Colonic mucosa (tissue), 4 donors: ENCODE measurements at regions not wholly inside any gene's neighbourhood (a gene's known extent, or its start where the extent isn't known, plus 50 kb on each side); places are given as distances from the start of the nearest gene placed in this dataset.

Experiments
- DNase-seq: peaks from one replicate; pipeline ENCODE4 v3.0.0-alpha.2; 2020
- H3K27ac ChIP-seq: fragments of 200-600 bp; one replicate; pipeline ENCODE4 v1.8.0; 2021
- H3K27me3 ChIP-seq: fragments of 200-600 bp; one replicate; pipeline ENCODE4 v1.8.0; 2021
- H3K36me3 ChIP-seq: fragments of 200-600 bp; one replicate; pipeline ENCODE4 v1.8.0; 2021
- H3K4me1 ChIP-seq: fragments of 200-600 bp; one replicate; pipeline ENCODE4 v1.8.0; 2021; ENCODE audit warnings: mild to moderate bottlenecking
- H3K4me3 ChIP-seq: fragments of 200-600 bp; one replicate; pipeline ENCODE4 v1.8.0; 2021
- H3K9ac ChIP-seq, 2 donors: one replicate each; pipeline ENCODE4 v1.7.0; 2013; ENCODE audit warnings: control low read depth in 2 of 2, low read depth in 2 of 2, low read length in 2 of 2
- H3K9me3 ChIP-seq: fragments of 200-600 bp; one replicate; pipeline ENCODE4 v1.8.0; 2021
- intact Hi-C: fragments of 100-400 bp; cut with DNase I; formaldehyde crosslinking; loops from one replicate; pipeline ENCODE4 v1.14.1; 2022
- TF ChIP-seq, protein P1 (sequence below): fragments of 200-600 bp; IDR thresholded peaks from one replicate; pipeline ENCODE4 v1.8.0; 2022; ENCODE audit warnings: antibody characterized with exemption, mild to moderate bottlenecking
- donor health status: healthy.
- donor health status: DM: no; HTN: no; CAD: no.
- donor health status: DM: no; HTN: no; CAD: no.

DNA sequence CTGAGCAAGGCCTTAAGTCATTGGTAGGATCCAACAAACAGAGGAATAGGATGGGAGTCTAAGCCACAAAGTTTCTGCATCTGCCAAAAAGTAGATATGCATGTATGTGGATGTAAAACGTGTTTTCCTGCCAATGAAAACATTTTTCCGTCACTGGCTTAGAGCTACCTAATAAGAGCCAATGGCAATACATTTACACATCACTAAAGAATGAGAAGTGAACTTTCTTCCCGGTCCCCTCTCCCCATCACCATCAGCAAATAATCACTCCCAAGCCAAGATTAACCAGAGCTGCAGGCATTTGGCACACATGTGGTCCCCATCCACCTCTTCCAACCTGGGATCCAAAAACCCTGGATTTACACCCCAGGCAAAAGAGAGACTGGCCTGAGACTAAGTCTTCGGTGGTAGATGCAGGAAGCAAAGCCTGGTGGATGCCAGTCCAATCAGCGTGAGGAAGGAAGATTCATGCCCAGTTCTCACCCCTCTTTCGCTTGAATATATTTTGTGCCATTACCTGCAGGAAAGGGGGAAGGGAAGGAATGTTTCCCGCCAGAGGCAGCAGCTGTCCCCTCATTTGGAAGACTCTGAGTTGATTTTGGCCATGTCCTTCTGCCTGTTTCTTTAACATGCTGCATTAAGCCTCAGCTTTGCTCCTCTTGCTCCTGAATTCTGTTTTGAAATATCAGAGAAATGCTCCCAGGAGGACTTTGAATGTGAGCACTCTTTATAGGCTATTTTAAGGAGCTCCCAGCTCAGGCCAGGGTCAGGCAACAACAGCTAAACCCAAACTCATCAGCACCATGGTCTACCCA is 131.4 kb downstream of the CHIC2 start:
- TF ChIP-seq, protein P1, sequence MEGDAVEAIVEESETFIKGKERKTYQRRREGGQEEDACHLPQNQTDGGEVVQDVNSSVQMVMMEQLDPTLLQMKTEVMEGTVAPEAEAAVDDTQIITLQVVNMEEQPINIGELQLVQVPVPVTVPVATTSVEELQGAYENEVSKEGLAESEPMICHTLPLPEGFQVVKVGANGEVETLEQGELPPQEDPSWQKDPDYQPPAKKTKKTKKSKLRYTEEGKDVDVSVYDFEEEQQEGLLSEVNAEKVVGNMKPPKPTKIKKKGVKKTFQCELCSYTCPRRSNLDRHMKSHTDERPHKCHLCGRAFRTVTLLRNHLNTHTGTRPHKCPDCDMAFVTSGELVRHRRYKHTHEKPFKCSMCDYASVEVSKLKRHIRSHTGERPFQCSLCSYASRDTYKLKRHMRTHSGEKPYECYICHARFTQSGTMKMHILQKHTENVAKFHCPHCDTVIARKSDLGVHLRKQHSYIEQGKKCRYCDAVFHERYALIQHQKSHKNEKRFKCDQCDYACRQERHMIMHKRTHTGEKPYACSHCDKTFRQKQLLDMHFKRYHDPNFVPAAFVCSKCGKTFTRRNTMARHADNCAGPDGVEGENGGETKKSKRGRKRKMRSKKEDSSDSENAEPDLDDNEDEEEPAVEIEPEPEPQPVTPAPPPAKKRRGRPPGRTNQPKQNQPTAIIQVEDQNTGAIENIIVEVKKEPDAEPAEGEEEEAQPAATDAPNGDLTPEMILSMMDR = no peak
- no peaks in the 10 kb centered on the region for H3K27me3 ChIP-seq
- H3K27ac ChIP-seq = no peak overlapping the region
- H3K36me3 ChIP-seq = no peaks in the 10 kb centered on the region
- H3K9ac ChIP-seq = no peak overlapping the region
- no peaks in the 10 kb centered on the region for H3K4me1 ChIP-seq
- intact Hi-C loops = no loop called here
- DNase-seq = no peak
- no peak overlapping the region for H3K4me3 ChIP-seq
- no peaks in the 10 kb centered on the region for H3K9me3 ChIP-seq

DNA sequence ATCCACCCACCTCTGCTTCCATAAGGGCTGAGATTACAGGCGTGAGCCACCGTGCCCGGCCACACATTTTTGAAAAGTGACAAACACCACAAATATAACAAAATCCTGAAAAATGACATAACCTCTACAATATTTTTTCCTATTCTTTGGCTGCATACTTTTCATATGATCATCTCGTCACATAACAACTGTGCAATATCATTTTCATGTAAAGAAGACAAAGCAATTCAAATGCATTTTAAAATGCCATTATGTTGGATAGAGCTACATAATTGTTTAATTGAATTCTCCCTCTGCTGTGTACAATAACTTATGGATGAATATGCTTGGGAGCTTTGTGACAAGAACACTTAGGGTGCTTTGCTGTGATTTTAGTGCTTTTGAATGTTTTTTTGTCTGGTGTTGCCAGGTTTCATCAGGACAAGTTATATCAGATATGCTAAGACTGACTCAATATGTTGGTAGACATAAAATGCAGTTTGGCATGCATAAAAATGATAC is 132.9 kb downstream of the CHIC2 start:
- Histone ChIP-seq H3K27ac (no peak overlapping the region), H3K36me3 (no peaks in the 10 kb centered on the region), H3K27me3 (no peaks in the 10 kb centered on the region), H3K9me3 (no peaks in the 10 kb centered on the region), H3K9ac (no peak overlapping the region), H3K4me1 (no peaks in the 10 kb centered on the region), H3K4me3 (no peak overlapping the region)
- intact Hi-C loops = loop anchor here (2.0 kb wide), 1 partner anchor 287 kb away; no protein-coding TSS in a partner anchor
- DNase-seq = no peak
- TF ChIP-seq, protein P1 = no peak

DNA sequence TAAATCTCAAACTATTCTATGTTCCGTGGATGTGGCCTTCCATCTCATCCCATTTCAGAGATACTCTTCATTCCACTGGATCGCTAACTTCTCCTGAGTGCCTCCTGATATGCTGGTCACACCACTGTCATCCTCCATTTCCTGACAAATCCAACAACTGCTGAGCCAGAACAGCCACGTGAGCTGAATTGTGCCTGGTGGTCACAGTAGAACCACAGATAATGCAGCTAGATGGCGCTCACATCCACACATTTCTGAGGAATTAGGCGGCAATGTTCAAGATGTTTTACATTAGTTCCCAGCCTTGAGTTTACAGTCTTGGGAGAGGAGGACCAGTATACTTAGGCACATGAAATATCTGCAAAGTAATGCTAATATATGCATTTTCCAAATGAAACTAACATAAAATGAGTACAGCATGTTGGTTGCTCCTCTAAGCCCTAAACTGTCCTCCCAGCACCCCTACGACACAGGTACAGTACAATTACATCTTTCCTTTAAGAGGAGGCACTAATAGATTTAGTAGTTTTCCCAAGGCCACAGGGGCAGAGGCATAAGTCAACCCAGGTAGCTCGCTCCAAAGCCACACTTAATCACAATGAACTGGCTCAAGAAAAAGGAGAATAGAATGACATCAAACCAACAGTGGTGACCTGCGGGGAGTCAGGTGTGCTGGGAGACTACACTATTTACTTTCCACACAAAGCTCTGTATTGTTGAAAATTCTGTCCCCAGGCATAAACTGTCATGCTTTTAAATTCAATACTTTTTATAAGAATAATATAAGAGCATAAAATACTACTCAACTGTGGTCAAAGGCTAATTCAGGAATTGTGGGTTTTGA is 134.2 kb downstream of the CHIC2 start:
- intact Hi-C loops = loop anchor here (2.0 to 10.0 kb wide), 3 partner anchors 289 to 735 kb away; no protein-coding TSS in a partner anchor
- TF ChIP-seq, protein P1 = peak; percentile 66
- DNase-seq = peak; percentile 71
- Histone ChIP-seq H3K27ac (no peak overlapping the region), H3K9me3 (no peaks in the 10 kb centered on the region), H3K4me1 (no peaks in the 10 kb centered on the region), H3K27me3 (no peaks in the 10 kb centered on the region), H3K36me3 (no peaks in the 10 kb centered on the region), H3K9ac (no peak overlapping the region), H3K4me3 (no peak overlapping the region)

DNA sequence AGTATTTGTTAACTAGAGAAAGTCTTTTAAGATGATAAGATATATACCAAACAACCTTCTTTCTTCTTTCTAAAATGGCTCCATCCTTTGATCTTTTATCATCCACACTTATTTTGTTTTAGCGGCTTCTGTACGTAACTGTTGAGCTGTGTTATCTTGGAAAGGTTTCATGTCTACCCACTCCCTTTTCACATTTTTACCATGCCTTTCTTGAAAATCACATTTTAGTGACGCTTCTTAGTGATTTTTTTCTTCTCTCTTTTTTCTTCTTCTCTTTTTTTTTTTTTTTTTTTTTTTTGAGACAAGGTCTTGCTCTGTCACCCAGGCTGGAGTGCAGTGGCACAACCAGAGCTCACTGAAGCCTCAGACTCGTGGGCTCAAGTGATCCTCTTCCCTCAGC is 135.1 kb downstream of the CHIC2 start:
- Histone ChIP-seq H3K27me3 (no peaks in the 10 kb centered on the region), H3K4me3 (no peak overlapping the region), H3K9ac (no peak overlapping the region), H3K27ac (no peak overlapping the region), H3K36me3 (no peaks in the 10 kb centered on the region), H3K4me1 (no peaks in the 10 kb centered on the region), H3K9me3 (no peaks in the 10 kb centered on the region)
- intact Hi-C loops = loop anchor here (5.0 to 10.0 kb wide), 2 partner anchors 303 to 735 kb away; no protein-coding TSS in a partner anchor
- no peak for DNase-seq
- TF ChIP-seq, protein P1 = no peak

DNA sequence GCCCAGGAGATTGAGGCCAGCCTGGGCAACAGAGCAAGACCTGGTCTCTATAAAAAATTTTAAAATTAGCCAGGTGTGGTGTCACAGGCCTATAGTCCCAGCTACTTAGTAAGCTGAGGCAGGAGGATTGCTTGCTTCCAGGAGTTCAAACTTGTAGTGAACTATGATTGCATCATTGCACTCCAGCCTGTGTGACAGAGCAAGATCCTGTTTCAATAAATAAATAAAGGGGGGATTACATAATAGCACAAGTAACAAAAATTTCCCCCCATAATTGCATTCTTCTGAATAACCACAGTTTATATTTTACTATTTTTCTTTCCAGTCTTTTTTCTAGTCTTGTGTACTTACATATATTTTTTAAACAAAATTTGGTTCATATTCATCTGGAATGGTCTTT is 135.6 kb downstream of the CHIC2 start:
- Histone ChIP-seq H3K4me3 (no peak overlapping the region), H3K4me1 (no peaks in the 10 kb centered on the region), H3K9me3 (no peaks in the 10 kb centered on the region), H3K27ac (no peak overlapping the region), H3K36me3 (no peaks in the 10 kb centered on the region), H3K9ac (no peak overlapping the region), H3K27me3 (no peaks in the 10 kb centered on the region)
- DNase-seq = no peak
- intact Hi-C loops = loop anchor here (5.0 to 10.0 kb wide), 2 partner anchors 303 to 734 kb away; no protein-coding TSS in a partner anchor
- TF ChIP-seq, protein P1 = no peak
